Umbilical cord (tissue), 1 donor: ENCODE measurements at regions not wholly inside any gene's neighbourhood (a gene's known extent, or its start where the extent isn't known, plus 50 kb on each side); places are given as distances from the start of the nearest gene placed in this dataset.

Source experiments
- DNase-seq: peaks from one replicate; pipeline ENCODE4 v3.0.0-alpha.2; 2015; ENCODE audit warnings: low spot score

GRCh38 chr16:9186061-9186460, 94.6 kb downstream of the HAPSTR1 start:
- no peak for DNase-seq

- DNase-seq, result no peak
Observed at GRCh38 chr16:9188721-9189120, 97.3 kb downstream of the HAPSTR1 start.

GRCh38 chr16:9191274-9191850, 99.9 kb downstream of the HAPSTR1 start:
- no peak for DNase-seq

GRCh38 chr16:9192746-9193145, 101.3 kb downstream of the HAPSTR1 start:
- no peak for DNase-seq

- DNase-seq, result peak; percentile 82
Observed at GRCh38 chr16:9195287-9195686, 103.8 kb downstream of the HAPSTR1 start.

- no peak for DNase-seq
Observed at GRCh38 chr16:9197957-9198661, 106.7 kb downstream of the HAPSTR1 start.

- no peak for DNase-seq
Observed at GRCh38 chr16:9199311-9199710, 107.9 kb downstream of the HAPSTR1 start.

GRCh38 chr16:9199751-9200150, 108.3 kb downstream of the HAPSTR1 start:
- no peak for DNase-seq

GRCh38 chr16:9203956-9204355, 112.5 kb downstream of the HAPSTR1 start:
- DNase-seq, result no peak

- no peak for DNase-seq
Observed at GRCh38 chr16:9205661-9206060, 114.2 kb downstream of the HAPSTR1 start.

- no peak for DNase-seq
Observed at GRCh38 chr16:9206156-9206555, 114.7 kb downstream of the HAPSTR1 start.

GRCh38 chr16:9212621-9213020, 121.2 kb downstream of the HAPSTR1 start:
- no peak for DNase-seq

- DNase-seq, result no peak
Observed at GRCh38 chr16:9219813-9220212, 128.4 kb downstream of the HAPSTR1 start.

GRCh38 chr16:9225527-9226316, 134.3 kb downstream of the HAPSTR1 start:
- DNase-seq, result no peak

- no peak for DNase-seq
Observed at GRCh38 chr16:9226924-9227323, 135.5 kb downstream of the HAPSTR1 start.

- DNase-seq, result no peak
Observed at GRCh38 chr16:9231039-9231438, 139.6 kb downstream of the HAPSTR1 start.

GRCh38 chr16:9232102-9232770, 140.8 kb downstream of the HAPSTR1 start:
- DNase-seq, result no peak

- no peak for DNase-seq
Observed at GRCh38 chr16:9235867-9236266, 144.4 kb downstream of the HAPSTR1 start.

- DNase-seq, result no peak
Observed at GRCh38 chr16:9236319-9236718, 144.9 kb downstream of the HAPSTR1 start.

- no peak for DNase-seq
Observed at GRCh38 chr16:9238346-9238745, 146.9 kb downstream of the HAPSTR1 start.

- no peak for DNase-seq
Observed at GRCh38 chr16:9241177-9241576, 149.7 kb downstream of the HAPSTR1 start.

GRCh38 chr16:9248162-9248561, 156.7 kb downstream of the HAPSTR1 start:
- no peak for DNase-seq
